Tibial nerve (tissue), 4 donors: ENCODE measurements at regions not wholly inside any gene's neighbourhood (a gene's known extent, or its start where the extent isn't known, plus 50 kb on each side); places are given as distances from the start of the nearest gene placed in this dataset.

ENCODE experiments used
- DNase-seq, 2 donors: peaks; one replicate each; pipeline ENCODE4 v3.0.0-alpha.2; 2019; ENCODE audit warnings: low spot score in 2 of 2
- H3K27ac ChIP-seq, 4 donors: fragments of 200-600 bp; sonication (generic) in 3 of 4; one replicate each; pipeline ENCODE4 v1.5.1; 2017 to 2019; ENCODE audit warnings: mild to moderate bottlenecking in 1 of 4
- H3K27me3 ChIP-seq, 2 donors: fragments of 200-600 bp; sonication (generic) in 1 of 2; one replicate each; pipeline versions ENCODE4 v1.5.1 to v1.6.0; 2017 to 2019
- H3K36me3 ChIP-seq, 3 donors: fragments of 200-600 bp; sonication (generic); one replicate each; pipeline ENCODE4 v1.5.1; 2018 to 2019
- H3K4me1 ChIP-seq, 4 donors: fragments of 200-600 bp; sonication (generic) in 3 of 4; one replicate each; pipeline ENCODE4 v1.5.1; 2017 to 2019
- H3K4me3 ChIP-seq, 4 donors: fragments of 200-600 bp; sonication (generic) in 3 of 4; one replicate each; pipeline ENCODE4 v1.5.1; 2017 to 2019; ENCODE audit warnings: mild to moderate bottlenecking in 1 of 4, moderate library complexity in 1 of 4
- H3K9me3 ChIP-seq, 4 donors: fragments of 200-600 bp; sonication (generic) in 3 of 4; one replicate each; pipeline ENCODE4 v1.5.1; 2017 to 2019
- CTCF ChIP-seq, 5 experiments: fragments of 200-600 bp in 3 of 5; fragments of 450-650 bp in 2 of 5; sonication (generic) in 3 of 5; IDR thresholded peaks; one replicate each; pipeline ENCODE4 v1.5.1; 2016 to 2019; ENCODE audit warnings: antibody characterized with exemption in 5 of 5, mild to moderate bottlenecking in 3 of 5, moderate library complexity in 2 of 5
- EP300 ChIP-seq, 2 donors: sonication (generic); formaldehyde crosslinking; IDR thresholded peaks; one replicate each; pipeline ENCODE4 v1.6.1; 2017; ENCODE audit warnings: antibody characterized with exemption in 2 of 2, mild to moderate bottlenecking in 1 of 2
- POLR2A ChIP-seq, 2 donors: fragments of 450-650 bp; IDR thresholded peaks; one replicate each; pipeline ENCODE4 v1.6.1; 2017; ENCODE audit warnings: antibody characterized with exemption in 2 of 2, mild to moderate bottlenecking in 2 of 2, moderate library complexity in 2 of 2
- WGBS, 2 donors: methylation state at CpG; one replicate each; pipeline ENCODE4 v1.1.5; 2018; 5-methylcytosine and 5-hydroxymethylcytosine counted together

GRCh38 chr19:31505596-31505910, 156.3 kb upstream of the TSHZ3 start:
- H3K36me3 ChIP-seq, result no peaks in the 10 kb centered on the region
- DNase-seq, result no peak
- H3K4me1 ChIP-seq, result no peaks in the 10 kb centered on the region
- H3K9me3 ChIP-seq, result no peaks in the 10 kb centered on the region
- 88 to 90% methylated on average over 6 of the region's 6 CpGs for WGBS, 2 donors
- no peak overlapping the region for H3K4me3 ChIP-seq
- H3K27me3 ChIP-seq, result no peaks in the 10 kb centered on the region
- no peak for TF ChIP-seq CTCF (IDR thresholded peaks at IDR 0.05)
- TF ChIP-seq POLR2A (IDR thresholded peaks at IDR 0.05), result no peak
- no peak for TF ChIP-seq EP300 (IDR thresholded peaks at IDR 0.05)
- H3K27ac ChIP-seq, result no peak overlapping the region

DNA sequence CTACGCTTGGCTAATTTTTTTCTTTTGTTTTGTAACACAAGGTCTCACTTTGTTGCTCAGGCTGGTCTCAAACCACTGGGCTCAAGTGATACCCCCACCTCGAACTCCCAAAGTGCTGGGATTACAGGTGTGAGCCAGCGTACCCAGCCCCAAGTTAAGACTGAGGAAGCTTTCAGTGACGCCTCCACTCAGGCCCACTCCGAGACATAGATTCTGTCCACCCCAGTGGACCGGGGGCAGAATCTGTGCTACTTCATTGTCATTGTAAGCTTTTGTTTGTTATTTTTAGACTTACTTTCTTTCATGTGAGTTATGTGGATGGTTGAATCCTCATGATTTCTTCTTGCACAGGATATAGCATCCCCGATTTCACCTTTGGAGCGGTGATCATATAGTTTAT, 156.9 kb upstream of the TSHZ3 start:
- no peaks in the 10 kb centered on the region for H3K27me3 ChIP-seq
- no peaks in the 10 kb centered on the region for H3K9me3 ChIP-seq
- H3K27ac ChIP-seq, result no peak overlapping the region
- H3K4me1 ChIP-seq, result no peaks in the 10 kb centered on the region
- no peak overlapping the region for H3K4me3 ChIP-seq
- no peak for DNase-seq
- H3K36me3 ChIP-seq, result no peaks in the 10 kb centered on the region
- TF ChIP-seq POLR2A (IDR thresholded peaks at IDR 0.05) (no peak), CTCF (IDR thresholded peaks at IDR 0.05) (no peak), EP300 (IDR thresholded peaks at IDR 0.05) (no peak)
- WGBS, 2 donors, result 84 to 85% methylated on average over 8 of the region's 8 CpGs

- TF ChIP-seq POLR2A (IDR thresholded peaks at IDR 0.05) (no peak), EP300 (IDR thresholded peaks at IDR 0.05) (no peak), CTCF (IDR thresholded peaks at IDR 0.05) (no peak)
- DNase-seq, result no peak
These were observed 161.4 kb upstream of the TSHZ3 start for GRCh38 chr19:31510635-31511034.

GRCh38 chr19:31511098-31511497, 161.9 kb upstream of the TSHZ3 start:
- Histone ChIP-seq H3K4me3 (no peak overlapping the region), H3K27me3 (no peaks in the 10 kb centered on the region), H3K4me1 (no peaks in the 10 kb centered on the region), H3K9me3 (no peaks in the 10 kb centered on the region), H3K36me3 (no peaks in the 10 kb centered on the region), H3K27ac (no peak overlapping the region)
- no peak for DNase-seq
- TF ChIP-seq CTCF (IDR thresholded peaks at IDR 0.05) (no peak), POLR2A (IDR thresholded peaks at IDR 0.05) (no peak)
- 78 to 80% methylated on average over 3 of the region's 3 CpGs for WGBS, 2 donors

More at GRCh38 chr19:31510635-31511034, 161.4 kb upstream of the TSHZ3 start:
- 83 to 91% methylated on average over 10 of the region's 10 CpGs for WGBS, 2 donors
- no peak overlapping the region for H3K4me3 ChIP-seq
- H3K27ac ChIP-seq, result no peak overlapping the region
- no peaks in the 10 kb centered on the region for H3K36me3 ChIP-seq
- H3K9me3 ChIP-seq, result no peaks in the 10 kb centered on the region
- H3K4me1 ChIP-seq, result no peaks in the 10 kb centered on the region
- H3K27me3 ChIP-seq, result no peaks in the 10 kb centered on the region

DNA sequence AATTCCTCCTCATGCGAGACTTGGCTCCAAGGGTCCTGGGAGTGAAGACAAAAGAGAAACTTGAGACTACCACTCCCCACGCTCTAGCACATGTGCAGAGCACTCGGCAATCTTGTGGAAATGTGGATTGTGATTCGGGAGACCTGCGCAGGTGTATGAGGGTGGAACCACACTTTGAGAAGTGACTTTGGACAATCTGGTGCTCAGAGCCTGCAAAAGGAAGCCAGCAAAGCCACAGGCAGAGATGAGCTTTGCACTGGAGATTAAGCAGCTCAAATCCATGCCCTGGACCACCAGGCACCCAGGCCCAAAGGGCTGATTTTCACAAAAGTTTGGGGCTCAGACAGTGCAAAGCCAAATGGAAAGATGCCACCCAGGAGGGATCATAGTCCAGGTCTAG, 162.5 kb upstream of the TSHZ3 start:
- H3K27ac ChIP-seq, result no peak overlapping the region
- WGBS, 2 donors, result 81 to 95% methylated on average over 5 of the region's 5 CpGs
- TF ChIP-seq CTCF (IDR thresholded peaks at IDR 0.05) (no peak), POLR2A (IDR thresholded peaks at IDR 0.05) (no peak), EP300 (IDR thresholded peaks at IDR 0.05) (no peak)
- no peak overlapping the region for H3K4me3 ChIP-seq
- no peaks in the 10 kb centered on the region for H3K27me3 ChIP-seq
- H3K4me1 ChIP-seq, result no peaks in the 10 kb centered on the region
- H3K9me3 ChIP-seq, result no peaks in the 10 kb centered on the region
- DNase-seq, result no peak
- no peaks in the 10 kb centered on the region for H3K36me3 ChIP-seq
